Esophagus muscularis mucosa (tissue), 3 donors: ENCODE measurements at regions not wholly inside any gene's neighbourhood (a gene's known extent, or its start where the extent isn't known, plus 50 kb on each side); places are given as distances from the start of the nearest gene placed in this dataset.

Experiments used
- CTCF ChIP-seq, 3 experiments: fragments of 200-600 bp in 2 of 3; fragments of 450-650 bp in 1 of 3; sonication (generic) in 2 of 3; IDR thresholded peaks; one replicate each; pipeline ENCODE4 v1.5.1; 2017 to 2019; ENCODE audit warnings: antibody characterized with exemption in 3 of 3, mild to moderate bottlenecking in 2 of 3, moderate library complexity in 1 of 3
- POLR2A ChIP-seq: fragments of 450-650 bp; IDR thresholded peaks from one replicate; pipeline ENCODE4 v1.6.1; 2017; ENCODE audit warnings: antibody characterized with exemption, moderate library complexity, mild to moderate bottlenecking, low read depth

- TF ChIP-seq CTCF (IDR thresholded peaks at IDR 0.05) (no peak), POLR2A (no peak)
Measured at GRCh38 chr3:124113485-124113884, 121.6 kb upstream of the ROPN1 start.
